Ascending aorta (tissue), 2 donors: ENCODE measurements at regions not wholly inside any gene's neighbourhood (a gene's known extent, or its start where the extent isn't known, plus 50 kb on each side); places are given as distances from the start of the nearest gene placed in this dataset.

Experiments
- DNase-seq, 2 donors: peaks; one replicate each; pipeline ENCODE4 v3.0.0-alpha.2; 2019; ENCODE audit warnings: low spot score in 2 of 2
- H3K27ac ChIP-seq, 2 donors: fragments of 200-600 bp; sonication (generic); one replicate each; pipeline ENCODE4 v1.5.1; 2016 to 2017; ENCODE audit warnings: mild to moderate bottlenecking in 1 of 2
- H3K27me3 ChIP-seq: fragments of 200-600 bp; sonication (generic); one replicate; pipeline ENCODE4 v1.5.1; 2017
- H3K36me3 ChIP-seq, 2 donors: fragments of 200-600 bp; sonication (generic); one replicate each; pipeline ENCODE4 v1.5.1; 2016
- H3K4me1 ChIP-seq, 2 donors: fragments of 200-600 bp; sonication (generic); one replicate each; pipeline ENCODE4 v1.5.1; 2016 to 2017; ENCODE audit warnings: mild to moderate bottlenecking in 1 of 2
- H3K4me3 ChIP-seq, 2 donors: fragments of 200-600 bp; sonication (generic); one replicate each; pipeline ENCODE4 v1.5.1; 2016 to 2017; ENCODE audit warnings: mild to moderate bottlenecking in 1 of 2
- H3K9me3 ChIP-seq, 2 donors: fragments of 200-600 bp; sonication (generic); one replicate each; pipeline ENCODE4 v1.5.1; 2016
- intact Hi-C: fragments of 100-400 bp; cut with DNase I; formaldehyde crosslinking; loops from one replicate; pipeline ENCODE4 v1.15.1; 2023
- TF ChIP-seq, protein P1 (sequence below), 3 experiments: fragments of 200-600 bp in 2 of 3; fragments of 450-650 bp in 1 of 3; sonication (generic) in 2 of 3; IDR thresholded peaks; one replicate each; pipeline ENCODE4 v1.5.1; 2016 to 2019; ENCODE audit warnings: antibody characterized with exemption in 3 of 3, mild to moderate bottlenecking in 1 of 3, moderate library complexity in 1 of 3

DNA sequence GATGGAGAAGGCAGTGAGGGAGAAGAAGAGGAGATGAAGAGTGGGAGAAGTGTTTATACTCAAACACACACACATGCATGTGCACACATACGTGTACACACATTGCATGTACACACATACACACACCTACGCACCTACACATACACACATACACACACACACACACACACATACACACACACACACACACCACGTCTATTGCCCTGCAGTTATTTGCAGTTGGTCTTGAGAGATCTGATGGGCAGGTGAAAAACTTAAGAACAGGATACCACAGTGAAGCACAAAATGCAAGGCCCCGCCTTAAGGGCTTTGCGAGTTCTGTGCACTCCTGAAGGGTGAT is 190.2 kb downstream of the MYCN start:
- no peak overlapping the region for H3K4me3 ChIP-seq
- no peaks in the 10 kb centered on the region for H3K4me1 ChIP-seq
- DNase-seq, result no peak
- TF ChIP-seq, protein P1, sequence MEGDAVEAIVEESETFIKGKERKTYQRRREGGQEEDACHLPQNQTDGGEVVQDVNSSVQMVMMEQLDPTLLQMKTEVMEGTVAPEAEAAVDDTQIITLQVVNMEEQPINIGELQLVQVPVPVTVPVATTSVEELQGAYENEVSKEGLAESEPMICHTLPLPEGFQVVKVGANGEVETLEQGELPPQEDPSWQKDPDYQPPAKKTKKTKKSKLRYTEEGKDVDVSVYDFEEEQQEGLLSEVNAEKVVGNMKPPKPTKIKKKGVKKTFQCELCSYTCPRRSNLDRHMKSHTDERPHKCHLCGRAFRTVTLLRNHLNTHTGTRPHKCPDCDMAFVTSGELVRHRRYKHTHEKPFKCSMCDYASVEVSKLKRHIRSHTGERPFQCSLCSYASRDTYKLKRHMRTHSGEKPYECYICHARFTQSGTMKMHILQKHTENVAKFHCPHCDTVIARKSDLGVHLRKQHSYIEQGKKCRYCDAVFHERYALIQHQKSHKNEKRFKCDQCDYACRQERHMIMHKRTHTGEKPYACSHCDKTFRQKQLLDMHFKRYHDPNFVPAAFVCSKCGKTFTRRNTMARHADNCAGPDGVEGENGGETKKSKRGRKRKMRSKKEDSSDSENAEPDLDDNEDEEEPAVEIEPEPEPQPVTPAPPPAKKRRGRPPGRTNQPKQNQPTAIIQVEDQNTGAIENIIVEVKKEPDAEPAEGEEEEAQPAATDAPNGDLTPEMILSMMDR (IDR thresholded peaks at IDR 0.05), result no peak
- H3K36me3 ChIP-seq, result no peaks in the 10 kb centered on the region
- H3K27me3 ChIP-seq, result no peaks in the 10 kb centered on the region
- no peaks in the 10 kb centered on the region for H3K9me3 ChIP-seq
- no peak overlapping the region for H3K27ac ChIP-seq
- intact Hi-C loops, result no loop called here

DNA sequence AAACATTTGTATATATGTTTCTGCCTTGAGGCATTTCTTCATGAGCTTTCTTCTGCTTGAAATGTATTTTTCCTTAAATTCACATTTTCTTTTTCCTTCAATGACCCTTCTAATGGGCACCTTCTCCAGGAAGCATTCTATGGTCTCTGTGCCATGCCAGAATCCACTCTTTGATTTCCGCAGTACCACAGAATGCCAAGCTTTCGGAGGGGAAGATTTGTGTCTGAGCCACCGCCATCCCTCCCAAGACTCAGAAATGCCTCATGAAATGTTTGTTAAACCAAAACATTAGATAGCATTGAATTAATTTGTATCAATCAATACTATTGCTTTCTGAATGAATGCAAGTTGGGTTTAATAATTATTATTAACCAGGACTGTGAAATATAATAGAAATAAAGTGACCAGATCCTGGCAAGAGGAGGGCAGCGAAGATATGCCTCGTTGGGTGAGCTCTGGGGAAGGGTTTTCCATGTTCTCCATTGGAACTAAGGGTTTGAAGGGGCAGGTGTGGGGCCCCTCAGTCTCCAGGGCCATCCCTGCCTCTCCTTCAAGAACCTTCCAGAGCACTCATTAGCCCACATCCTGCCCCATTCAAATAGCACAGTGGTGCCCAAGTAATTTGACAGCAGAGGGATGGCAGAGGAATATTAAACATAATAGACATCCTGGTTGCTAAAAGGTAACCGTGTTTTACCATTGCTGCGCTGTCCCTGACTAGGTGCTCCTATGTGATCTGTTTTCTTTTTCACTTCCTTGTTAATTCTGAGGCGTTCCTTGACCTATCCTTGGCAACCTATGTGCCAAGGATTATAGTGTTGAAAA is 189.6 kb downstream of the MYCN start:
- TF ChIP-seq, protein P1 (IDR thresholded peaks at IDR 0.05), result no peak
- H3K27ac ChIP-seq, result no peak overlapping the region
- H3K9me3 ChIP-seq, result no peaks in the 10 kb centered on the region
- no peak overlapping the region for H3K4me3 ChIP-seq
- H3K27me3 ChIP-seq, result no peaks in the 10 kb centered on the region
- intact Hi-C loops, result no loop called here
- no peak for DNase-seq
- no peaks in the 10 kb centered on the region for H3K4me1 ChIP-seq
- H3K36me3 ChIP-seq, result no peaks in the 10 kb centered on the region

DNA sequence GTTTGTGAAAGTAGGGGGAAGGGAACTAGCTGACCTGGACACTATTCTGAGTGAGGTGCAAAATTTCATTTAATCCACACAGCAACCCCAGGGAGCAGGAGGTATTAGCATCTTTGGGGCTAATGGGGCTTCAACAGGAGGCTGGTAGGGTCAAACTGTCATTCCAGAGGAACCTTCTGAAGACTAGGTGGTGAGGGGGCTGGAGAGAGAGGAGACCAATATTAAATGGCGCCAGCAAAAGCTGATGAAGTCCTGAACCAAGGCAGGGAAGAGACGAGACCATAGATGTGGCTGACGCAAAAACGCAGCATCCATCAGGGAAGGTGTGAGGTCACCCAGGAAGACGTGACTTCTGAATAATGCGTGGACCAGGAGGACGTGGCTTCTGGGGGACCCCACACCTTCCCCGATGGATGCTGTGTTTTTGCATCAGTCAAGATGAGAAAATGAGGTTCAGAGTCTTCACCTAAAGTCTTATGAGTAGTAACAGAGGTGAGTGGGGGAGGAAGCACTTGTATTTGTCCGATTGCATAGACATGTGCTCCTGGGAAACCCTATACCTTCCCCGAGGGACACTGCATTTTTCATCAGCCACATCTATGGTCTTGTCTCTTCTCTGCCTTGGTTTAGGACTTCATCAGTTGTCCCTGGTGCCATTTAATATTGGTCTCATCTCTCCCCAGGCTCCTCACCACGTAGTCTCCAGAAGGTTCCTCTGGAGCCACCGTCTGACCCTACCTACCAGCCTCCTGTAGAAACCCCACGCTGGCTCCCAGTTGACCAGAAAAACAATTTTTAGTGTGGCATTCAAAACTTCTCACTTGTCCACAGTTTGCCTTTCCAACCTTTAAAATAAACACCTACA is 188.6 kb downstream of the MYCN start:
- TF ChIP-seq, protein P1 (IDR thresholded peaks at IDR 0.05), result no peak
- no peaks in the 10 kb centered on the region for H3K4me1 ChIP-seq
- H3K9me3 ChIP-seq, result no peaks in the 10 kb centered on the region
- no peaks in the 10 kb centered on the region for H3K36me3 ChIP-seq
- no peaks in the 10 kb centered on the region for H3K27me3 ChIP-seq
- no peak overlapping the region for H3K27ac ChIP-seq
- DNase-seq, result no peak
- H3K4me3 ChIP-seq, result no peak overlapping the region
- intact Hi-C loops, result no loop called here

DNA sequence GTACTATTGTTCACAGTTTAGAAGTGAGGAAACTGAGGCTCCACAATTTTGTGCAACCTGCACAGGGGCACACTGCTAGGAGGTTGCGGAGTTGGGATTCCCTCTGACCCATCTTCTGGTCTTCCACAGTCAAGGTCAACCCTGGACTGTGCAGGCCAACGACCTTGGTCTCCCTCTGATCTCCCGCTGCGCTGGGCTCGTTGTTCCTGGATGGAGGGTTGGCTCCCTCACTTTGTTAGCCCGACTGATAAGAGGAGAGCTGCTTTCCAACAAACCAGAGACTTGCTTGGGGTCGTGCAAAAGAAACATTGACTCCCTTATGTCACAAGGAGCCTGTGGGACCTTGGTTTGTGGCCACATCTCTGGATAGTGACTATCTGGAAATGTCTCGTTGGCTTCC is 187.6 kb downstream of the MYCN start:
- intact Hi-C loops, result no loop called here
- TF ChIP-seq, protein P1 (IDR thresholded peaks at IDR 0.05), result no peak

DNA sequence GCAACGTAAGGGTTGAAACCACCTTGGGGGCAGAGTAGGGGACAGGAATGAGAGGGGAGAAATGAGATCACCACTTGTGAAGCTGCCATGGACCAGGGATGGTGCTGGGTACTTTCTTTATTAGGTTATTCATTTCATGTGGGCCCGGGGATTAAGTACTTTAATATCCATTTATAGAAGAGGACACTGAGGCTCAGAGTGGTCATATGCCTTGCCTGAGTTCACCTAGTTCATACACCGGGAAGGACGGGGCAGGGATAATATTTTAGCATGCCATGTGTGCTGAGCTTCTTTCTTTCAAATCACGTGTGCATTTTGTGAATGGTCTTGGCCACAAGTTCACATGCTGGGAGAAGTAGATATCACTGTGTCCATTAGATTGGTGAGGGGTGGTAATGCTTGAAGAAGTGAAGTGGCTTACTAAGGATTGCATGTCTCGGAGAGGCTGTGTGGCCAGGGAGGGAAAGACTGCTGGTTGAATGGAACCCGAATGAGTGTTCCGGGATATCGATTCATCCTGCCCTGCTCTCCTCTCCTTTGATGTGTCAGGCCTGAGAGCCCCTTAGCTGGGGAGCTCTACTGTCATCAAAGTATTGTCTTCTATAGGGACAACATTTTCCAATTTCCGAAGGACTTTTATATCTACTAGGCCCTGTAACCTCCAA is 187.1 kb downstream of the MYCN start:
- H3K27ac ChIP-seq, result no peak overlapping the region
- intact Hi-C loops, result no loop called here
- no peaks in the 10 kb centered on the region for H3K4me1 ChIP-seq
- H3K36me3 ChIP-seq, result no peaks in the 10 kb centered on the region
- TF ChIP-seq, protein P1 (IDR thresholded peaks at IDR 0.05), result no peak
- H3K27me3 ChIP-seq, result no peaks in the 10 kb centered on the region
- DNase-seq, result no peak
- no peaks in the 10 kb centered on the region for H3K9me3 ChIP-seq
- no peak overlapping the region for H3K4me3 ChIP-seq

More for the DNA sequence above, 187.6 kb downstream of the MYCN start:
- DNase-seq, result no peak
- Histone ChIP-seq H3K4me3 (no peak overlapping the region), H3K27me3 (no peaks in the 10 kb centered on the region), H3K4me1 (no peaks in the 10 kb centered on the region), H3K36me3 (no peaks in the 10 kb centered on the region), H3K27ac (no peak overlapping the region), H3K9me3 (no peaks in the 10 kb centered on the region)
